H9 (cell line): ENCODE measurements at regions not wholly inside any gene's neighbourhood (a gene's known extent, or its start where the extent isn't known, plus 50 kb on each side); places are given as distances from the start of the nearest gene placed in this dataset.

Source experiments
- DNase-seq: peaks from one replicate; pipeline ENCODE4 v3.0.0-alpha.2; 2017
- H2AFZ ChIP-seq: one replicate; pipeline ENCODE4 v1.6.1; 2013; ENCODE audit warnings: mild to moderate bottlenecking, low read length, control low read depth, moderate library complexity
- H2AK5ac ChIP-seq: 2 replicates; pipeline ENCODE4 v1.6.1; 2013; ENCODE audit warnings: low read length, control low read depth, mixed read lengths; ENCODE audit not compliant: insufficient read length
- H2BK120ac ChIP-seq: one replicate; pipeline ENCODE4 v1.6.1; 2013; ENCODE audit warnings: low read depth, mild to moderate bottlenecking, low read length, control low read depth, inconsistent platforms; ENCODE audit not compliant: poor library complexity, severe bottlenecking
- H2BK12ac ChIP-seq: 2 replicates; pipeline ENCODE4 v1.6.1; 2013; ENCODE audit warnings: low read length, control low read depth, mixed read lengths, low read depth; ENCODE audit not compliant: insufficient read length
- H2BK15ac ChIP-seq: 2 replicates; pipeline ENCODE4 v1.6.1; 2013; ENCODE audit warnings: low read depth, low read length, control low read depth
- H2BK20ac ChIP-seq: one replicate; pipeline ENCODE4 v1.6.1; 2013; ENCODE audit warnings: low read depth, mild to moderate bottlenecking, low read length, control low read depth, inconsistent platforms; ENCODE audit not compliant: poor library complexity, severe bottlenecking
- H2BK5ac ChIP-seq: 2 replicates; pipeline ENCODE4 v1.6.1; 2013; ENCODE audit warnings: low read length, control low read depth, mixed read lengths; ENCODE audit not compliant: insufficient read length
- H3K14ac ChIP-seq: 2 replicates; pipeline ENCODE4 v1.6.1; 2013; ENCODE audit warnings: low read length, control low read depth; ENCODE audit not compliant: insufficient read depth
- H3K18ac ChIP-seq: 2 replicates; pipeline ENCODE4 v1.6.1; 2013; ENCODE audit warnings: low read depth, mild to moderate bottlenecking, mixed read lengths, low read length, control low read depth; ENCODE audit not compliant: insufficient read length
- H3K23ac ChIP-seq: 2 replicates; pipeline ENCODE4 v1.6.1; 2013; ENCODE audit warnings: low read length, control low read depth, mixed read lengths, low read depth; ENCODE audit not compliant: insufficient read length
- H3K23me2 ChIP-seq: 2 replicates; pipeline ENCODE4 v1.6.1; 2013; ENCODE audit warnings: low read depth, mild to moderate bottlenecking, mixed read lengths, low read length, control low read depth; ENCODE audit not compliant: insufficient read length, poor library complexity, severe bottlenecking
- H3K27ac ChIP-seq: 2 replicates; pipeline ENCODE4 v1.5.1; 2013; ENCODE audit warnings: low read length, control low read depth, mixed read lengths, low read depth; ENCODE audit not compliant: insufficient read length
- H3K27me3 ChIP-seq: 2 replicates; pipeline ENCODE4 v1.6.1; 2013; ENCODE audit warnings: low read length, control low read depth, inconsistent platforms; ENCODE audit not compliant: insufficient read depth
- H3K4ac ChIP-seq: 2 replicates; pipeline ENCODE4 v1.6.1; 2013; ENCODE audit warnings: low read depth, mild to moderate bottlenecking, control low read depth, inconsistent platforms, low read length, moderate library complexity
- H3K4me1 ChIP-seq: 2 replicates; pipeline ENCODE4 v1.6.1; 2013; ENCODE audit warnings: low read length, control low read depth, inconsistent platforms; ENCODE audit not compliant: insufficient read depth
- H3K4me2 ChIP-seq: 2 replicates; pipeline ENCODE4 v1.6.1; 2013; ENCODE audit warnings: low read length, control low read depth, mixed read lengths; ENCODE audit not compliant: insufficient read length, insufficient read depth
- H3K56ac ChIP-seq: 2 replicates; pipeline ENCODE4 v1.6.1; 2013; ENCODE audit warnings: low read depth, mild to moderate bottlenecking, mixed read lengths, low read length, control low read depth; ENCODE audit not compliant: insufficient read length
- H3K79me1 ChIP-seq: 2 replicates; pipeline ENCODE4 v1.6.1; 2013; ENCODE audit warnings: low read depth, mild to moderate bottlenecking, moderate library complexity, low read length, control low read depth, inconsistent platforms; ENCODE audit not compliant: insufficient read depth, poor library complexity, severe bottlenecking
- H3K79me2 ChIP-seq: 2 replicates; pipeline ENCODE4 v1.6.1; 2013; ENCODE audit warnings: low read length, control low read depth, inconsistent platforms; ENCODE audit not compliant: insufficient read depth
- H3K9ac ChIP-seq: 2 replicates; pipeline ENCODE4 v1.6.1; 2013; ENCODE audit warnings: low read length, control low read depth, mixed read lengths; ENCODE audit not compliant: insufficient read length; ENCODE audit errors: extremely low read depth
- H3K9me3 ChIP-seq: one replicate; pipeline ENCODE4 v1.6.1; 2013; ENCODE audit warnings: low read depth, low read length, inconsistent platforms; ENCODE audit not compliant: control insufficient read depth
- H3T11ph ChIP-seq: one replicate; pipeline ENCODE4 v1.6.1; 2013; ENCODE audit warnings: mild to moderate bottlenecking, low read length, control low read depth, inconsistent platforms
- H4K20me1 ChIP-seq: one replicate; pipeline ENCODE4 v1.6.1; 2013; ENCODE audit not compliant: control insufficient read depth, insufficient read length, insufficient read depth
- H4K5ac ChIP-seq: 2 replicates; pipeline ENCODE4 v1.6.1; 2013; ENCODE audit warnings: low read depth, mild to moderate bottlenecking, mixed read lengths, low read length, control low read depth; ENCODE audit not compliant: insufficient read length
- H4K8ac ChIP-seq: replicated peaks from 2 replicates; pipeline ENCODE4 v1.6.1; 2013; ENCODE audit warnings: low read length, control low read depth, mixed read lengths, low read depth; ENCODE audit not compliant: insufficient read length
- H4K91ac ChIP-seq: 2 replicates; pipeline ENCODE4 v1.6.1; 2013; ENCODE audit warnings: low read depth, mild to moderate bottlenecking, moderate library complexity, mixed read lengths, low read length, control low read depth; ENCODE audit not compliant: insufficient read length
- H3K27ac Mint-ChIP-seq, 3 experiments: 2 replicates in 2 of 3; 3 replicates in 1 of 3; pipeline ENCODE4 v1.8.0; 2020 to 2021; ENCODE audit warnings: mixed read lengths in 3 of 3, mild to moderate bottlenecking in 1 of 3, moderate library complexity in 1 of 3
- H3K27me3 Mint-ChIP-seq: 2 replicates; pipeline ENCODE4 v1.8.0; 2021; ENCODE audit warnings: low read depth, mild to moderate bottlenecking, moderate library complexity, mixed read lengths
- H3K36me3 Mint-ChIP-seq, 3 experiments: 2 replicates in 2 of 3; 3 replicates in 1 of 3; pipeline ENCODE4 v1.8.0; 2020 to 2021; ENCODE audit warnings: low read depth in 3 of 3, mixed read lengths in 3 of 3; ENCODE audit not compliant: insufficient read depth in 1 of 3
- H3K4me1 Mint-ChIP-seq, 2 experiments: 2 replicates each; pipeline ENCODE4 v1.8.0; 2020; ENCODE audit warnings: mixed read lengths in 2 of 2
- H3K4me3 Mint-ChIP-seq, 2 experiments: 2 replicates in 1 of 2; 3 replicates in 1 of 2; pipeline ENCODE4 v1.8.0; 2020 to 2021; ENCODE audit warnings: mild to moderate bottlenecking in 2 of 2, mixed read lengths in 2 of 2, moderate library complexity in 1 of 2
- H3K9me3 Mint-ChIP-seq, 2 experiments: 2 replicates in 1 of 2; 3 replicates in 1 of 2; pipeline ENCODE4 v1.8.0; 2020; ENCODE audit warnings: mild to moderate bottlenecking in 2 of 2, mixed read lengths in 2 of 2, moderate library complexity in 1 of 2
- CTCF ChIP-seq: fragments of 200-600 bp; sonication (generic); conservative IDR thresholded peaks from 3 replicates; pipeline ENCODE4 v1.8.0; 2021; ENCODE audit warnings: antibody characterized with exemption, mild to moderate bottlenecking

GRCh38 chr4:160386846-160387245, 1284.0 kb downstream of the RAPGEF2 start:
- Histone ChIP-seq H3T11ph (no peak overlapping the region), H4K20me1 (no peaks in the 10 kb centered on the region), H3K56ac (no peak overlapping the region), H3K79me2 (no peaks in the 10 kb centered on the region), H4K91ac (no peak overlapping the region), H3K79me1 (no peaks in the 10 kb centered on the region), H4K8ac (no peak overlapping the region), H2BK20ac (no peak overlapping the region), H3K9me3 (peaks cover 5% of the 10 kb centered on the region), H3K4me1 (no peaks in the 10 kb centered on the region), H2AK5ac (no peak overlapping the region), H3K18ac (no peak overlapping the region), H4K5ac (no peak overlapping the region), H3K27ac (no peak overlapping the region), H2BK120ac (no peak overlapping the region), H3K23ac (no peak overlapping the region), H3K4me2 (no peak overlapping the region), H3K4ac (no peak overlapping the region), H2AFZ (no peak overlapping the region), H3K9ac (no peak overlapping the region), H3K27me3 (no peaks in the 10 kb centered on the region), H2BK5ac (no peak overlapping the region), H2BK15ac (no peak overlapping the region), H3K14ac (no peak overlapping the region), H3K23me2 (no peaks in the 10 kb centered on the region), H2BK12ac (no peak overlapping the region)
- H3K27me3 Mint-ChIP-seq, result no peaks in the 10 kb centered on the region; the same call in 1 of the 2 replicates
- peaks cover 16 to 19% of the 10 kb centered on the region in 2 experiments for H3K9me3 Mint-ChIP-seq
- no peaks in the 10 kb centered on the region for H3K4me1 Mint-ChIP-seq
- no peak overlapping the region for H3K27ac Mint-ChIP-seq
- DNase-seq, result no peak
- no peak overlapping the region for H3K4me3 Mint-ChIP-seq
- no peak for TF ChIP-seq CTCF
- H3K36me3 Mint-ChIP-seq, result peaks cover 4 to 23% (median 6%) of the 10 kb centered on the region in 3 experiments; a peak in 6 of 7 replicates
